ENCODE measurements at regions not wholly inside any gene's neighbourhood (a gene's known extent, or its start where the extent isn't known, plus 50 kb on each side); places are given as distances from the start of the nearest gene placed in this dataset.
"Not testable (repeated sequence)": the region's sequence is repeated elsewhere in the genome, so short reads cannot be mapped to it uniquely, and the experiment has no call there.

- H3K36me3 ChIP-seq (ENCODE audit: insufficient read depth, low read length); H3K27ac ChIP-seq (ENCODE audit: low read depth, low read length); H3K79me2 ChIP-seq (ENCODE audit: insufficient read depth, low read length); H3K4me2 ChIP-seq (ENCODE audit: insufficient read depth, low read length); DNase-seq (ENCODE audit: insufficient read length, low spot score, missing footprints); H3K27me3 ChIP-seq (ENCODE audit: insufficient read depth, low read length); H2AFZ ChIP-seq (ENCODE audit: low read length); H3K4me3 ChIP-seq (ENCODE audit: insufficient read depth, low read length); H4K20me1 ChIP-seq (ENCODE audit: insufficient read depth, low read length); H3K4me1 ChIP-seq (ENCODE audit: insufficient read depth, low read length); H3K9me3 ChIP-seq (ENCODE audit: low read depth, low read length): not testable (repeated sequence)
Observed at GRCh38 chr9:39579000-39579399, 223.5 kb downstream of the SPATA31A1 start.

DNA sequence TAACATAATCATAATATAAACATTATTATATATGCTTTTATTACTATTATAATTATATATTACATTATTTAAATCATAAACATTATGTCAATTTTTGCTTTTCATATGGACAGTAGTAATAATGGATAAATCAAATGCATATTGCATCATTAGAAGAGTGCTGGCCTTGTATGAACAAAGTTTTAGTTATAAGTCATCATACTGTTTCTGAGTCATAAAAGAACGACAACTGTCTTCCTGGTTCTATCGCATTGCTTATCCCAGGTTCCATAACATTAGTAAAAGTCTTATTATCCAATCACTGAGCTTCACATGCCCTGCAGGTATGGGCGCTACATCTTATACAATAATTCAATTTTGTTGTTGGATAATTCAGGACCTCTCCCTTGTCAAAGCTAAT, 225.8 kb downstream of the SPATA31A1 start:
- H3K27me3 ChIP-seq (ENCODE audit: insufficient read depth, low read length); H3K9me3 ChIP-seq (ENCODE audit: low read depth, low read length); H2AFZ ChIP-seq (ENCODE audit: low read length); H3K79me2 ChIP-seq (ENCODE audit: insufficient read depth, low read length); DNase-seq (ENCODE audit: insufficient read length, low spot score, missing footprints); H3K36me3 ChIP-seq (ENCODE audit: insufficient read depth, low read length); H3K27ac ChIP-seq (ENCODE audit: low read depth, low read length); H4K20me1 ChIP-seq (ENCODE audit: insufficient read depth, low read length); H3K4me1 ChIP-seq (ENCODE audit: insufficient read depth, low read length); H3K4me2 ChIP-seq (ENCODE audit: insufficient read depth, low read length); H3K4me3 ChIP-seq (ENCODE audit: insufficient read depth, low read length): not testable (repeated sequence)

DNA sequence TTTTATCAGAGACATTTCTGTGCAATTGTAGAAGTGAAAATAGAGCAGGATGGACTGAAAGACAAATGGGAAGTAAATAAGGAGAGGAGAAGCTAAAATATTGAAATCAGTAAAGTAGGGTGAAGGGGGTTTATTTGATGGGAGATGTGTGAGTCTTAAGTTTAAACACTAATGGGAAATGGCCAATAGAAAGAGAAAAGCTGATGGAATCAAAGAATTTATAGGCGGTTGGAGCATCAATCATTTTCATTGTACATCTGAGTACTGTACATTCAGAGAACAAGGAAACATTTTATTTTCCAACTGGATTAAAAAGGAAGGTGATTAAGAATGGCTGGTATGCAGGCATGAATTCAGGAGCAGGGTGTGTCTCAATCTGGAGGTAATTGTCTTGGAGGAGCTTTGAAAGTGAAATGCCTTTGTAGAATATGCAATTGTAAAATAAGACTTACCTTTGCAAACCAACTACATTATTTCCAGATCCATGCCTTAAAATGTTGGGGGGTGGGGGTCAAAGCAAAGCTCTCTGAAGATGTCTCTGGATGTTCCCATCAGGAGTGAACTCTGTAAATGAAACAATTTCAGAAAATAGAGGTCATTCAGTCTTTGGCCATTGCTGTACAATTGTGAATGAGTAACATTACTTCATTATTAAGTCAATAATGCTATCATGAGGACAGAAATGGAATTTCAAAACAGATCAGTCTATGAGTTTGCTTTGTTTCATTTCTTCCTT, 227.4 kb downstream of the SPATA31A1 start:
- H3K4me3 ChIP-seq (ENCODE audit: insufficient read depth, low read length); H3K79me2 ChIP-seq (ENCODE audit: insufficient read depth, low read length); H3K27me3 ChIP-seq (ENCODE audit: insufficient read depth, low read length); H4K20me1 ChIP-seq (ENCODE audit: insufficient read depth, low read length); H3K4me2 ChIP-seq (ENCODE audit: insufficient read depth, low read length); H3K9me3 ChIP-seq (ENCODE audit: low read depth, low read length); DNase-seq (ENCODE audit: insufficient read length, low spot score, missing footprints); H3K27ac ChIP-seq (ENCODE audit: low read depth, low read length); H3K4me1 ChIP-seq (ENCODE audit: insufficient read depth, low read length); H2AFZ ChIP-seq (ENCODE audit: low read length); H3K36me3 ChIP-seq (ENCODE audit: insufficient read depth, low read length): not testable (repeated sequence)

- H3K4me3 ChIP-seq (ENCODE audit: insufficient read depth, low read length); H3K27ac ChIP-seq (ENCODE audit: low read depth, low read length); H3K4me2 ChIP-seq (ENCODE audit: insufficient read depth, low read length); H3K9me3 ChIP-seq (ENCODE audit: low read depth, low read length); H4K20me1 ChIP-seq (ENCODE audit: insufficient read depth, low read length); H3K4me1 ChIP-seq (ENCODE audit: insufficient read depth, low read length); H3K36me3 ChIP-seq (ENCODE audit: insufficient read depth, low read length); H3K27me3 ChIP-seq (ENCODE audit: insufficient read depth, low read length); H2AFZ ChIP-seq (ENCODE audit: low read length); DNase-seq (ENCODE audit: insufficient read length, low spot score, missing footprints); H3K79me2 ChIP-seq (ENCODE audit: insufficient read depth, low read length): not testable (repeated sequence)
Observed at GRCh38 chr9:39583413-39583747, 227.9 kb downstream of the SPATA31A1 start.

GRCh38 chr9:39585233-39585632, 229.8 kb downstream of the SPATA31A1 start:
- not testable (repeated sequence) for H3K36me3 ChIP-seq (ENCODE audit: insufficient read depth, low read length); H3K27me3 ChIP-seq (ENCODE audit: insufficient read depth, low read length); H3K9me3 ChIP-seq (ENCODE audit: low read depth, low read length); H3K4me2 ChIP-seq (ENCODE audit: insufficient read depth, low read length); H4K20me1 ChIP-seq (ENCODE audit: insufficient read depth, low read length); H3K79me2 ChIP-seq (ENCODE audit: insufficient read depth, low read length); H3K27ac ChIP-seq (ENCODE audit: low read depth, low read length); H3K4me3 ChIP-seq (ENCODE audit: insufficient read depth, low read length); H3K4me1 ChIP-seq (ENCODE audit: insufficient read depth, low read length); H2AFZ ChIP-seq (ENCODE audit: low read length)
- DNase-seq (ENCODE audit: insufficient read length, low spot score, missing footprints), result peak; percentile 18

DNA sequence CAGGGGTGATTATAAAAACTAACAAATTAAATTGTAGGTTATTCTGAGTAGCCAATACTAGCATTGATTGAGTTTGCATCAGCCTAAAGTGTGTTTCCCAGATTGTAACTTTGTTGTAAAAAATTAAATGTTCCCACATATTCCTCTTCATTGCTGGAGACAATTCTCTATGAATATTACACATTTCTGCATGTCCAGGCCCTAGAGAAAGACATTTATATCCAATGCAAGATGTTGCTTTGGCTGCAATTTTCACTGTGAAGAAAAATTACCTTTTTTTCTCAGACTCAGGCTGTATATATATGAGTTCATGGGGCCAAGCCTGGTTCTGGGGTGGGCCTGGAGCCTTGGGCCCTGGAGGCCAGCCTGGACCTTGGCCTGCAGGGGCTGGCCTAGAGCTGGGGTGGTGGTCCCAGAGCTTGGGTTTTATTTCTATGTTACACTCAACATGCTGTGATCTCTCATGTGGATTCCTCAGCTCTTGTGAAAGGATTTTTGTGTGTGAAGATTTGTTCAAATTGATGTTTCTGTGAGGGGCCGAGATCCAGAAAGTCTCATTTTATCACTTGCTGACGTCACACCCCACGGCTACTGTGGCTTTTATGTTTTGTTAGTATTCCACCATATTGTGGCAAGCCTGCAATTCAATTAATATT, 232.5 kb downstream of the SPATA31A1 start:
- no peak overlapping the region for H3K4me2 ChIP-seq (ENCODE audit: insufficient read depth, low read length)
- TF ChIP-seq, protein P1, sequence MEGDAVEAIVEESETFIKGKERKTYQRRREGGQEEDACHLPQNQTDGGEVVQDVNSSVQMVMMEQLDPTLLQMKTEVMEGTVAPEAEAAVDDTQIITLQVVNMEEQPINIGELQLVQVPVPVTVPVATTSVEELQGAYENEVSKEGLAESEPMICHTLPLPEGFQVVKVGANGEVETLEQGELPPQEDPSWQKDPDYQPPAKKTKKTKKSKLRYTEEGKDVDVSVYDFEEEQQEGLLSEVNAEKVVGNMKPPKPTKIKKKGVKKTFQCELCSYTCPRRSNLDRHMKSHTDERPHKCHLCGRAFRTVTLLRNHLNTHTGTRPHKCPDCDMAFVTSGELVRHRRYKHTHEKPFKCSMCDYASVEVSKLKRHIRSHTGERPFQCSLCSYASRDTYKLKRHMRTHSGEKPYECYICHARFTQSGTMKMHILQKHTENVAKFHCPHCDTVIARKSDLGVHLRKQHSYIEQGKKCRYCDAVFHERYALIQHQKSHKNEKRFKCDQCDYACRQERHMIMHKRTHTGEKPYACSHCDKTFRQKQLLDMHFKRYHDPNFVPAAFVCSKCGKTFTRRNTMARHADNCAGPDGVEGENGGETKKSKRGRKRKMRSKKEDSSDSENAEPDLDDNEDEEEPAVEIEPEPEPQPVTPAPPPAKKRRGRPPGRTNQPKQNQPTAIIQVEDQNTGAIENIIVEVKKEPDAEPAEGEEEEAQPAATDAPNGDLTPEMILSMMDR (IDR thresholded peaks at IDR 0.05; ENCODE audit: extremely low read depth, low read depth, low read length), result no peak
- no peaks in the 10 kb centered on the region for H3K9me3 ChIP-seq (ENCODE audit: low read depth, low read length)
- no peak overlapping the region for H3K27ac ChIP-seq (ENCODE audit: low read depth, low read length)
- no peaks in the 10 kb centered on the region for H3K27me3 ChIP-seq (ENCODE audit: insufficient read depth, low read length)
- no peaks in the 10 kb centered on the region for H3K4me1 ChIP-seq (ENCODE audit: insufficient read depth, low read length)
- no peak overlapping the region for H3K4me3 ChIP-seq (ENCODE audit: insufficient read depth, low read length)
- H2AFZ ChIP-seq (ENCODE audit: low read length), result no peak overlapping the region
- peak; percentile 15 for DNase-seq (ENCODE audit: insufficient read length, low spot score, missing footprints)
- H3K79me2 ChIP-seq (ENCODE audit: insufficient read depth, low read length), result no peaks in the 10 kb centered on the region
- H4K20me1 ChIP-seq (ENCODE audit: insufficient read depth, low read length), result no peaks in the 10 kb centered on the region
- no peaks in the 10 kb centered on the region for H3K36me3 ChIP-seq (ENCODE audit: insufficient read depth, low read length)

All from osteoblast (primary cell).